Raji (cell line): ENCODE measurements at regions not wholly inside any gene's neighbourhood (a gene's known extent, or its start where the extent isn't known, plus 50 kb on each side); places are given as distances from the start of the nearest gene placed in this dataset.

Experiments
- POLR2A ChIP-seq: IDR thresholded peaks from 2 replicates; pipeline ENCODE4 v1.6.1; 2011; ENCODE audit warnings: low read depth, low read length, control low read depth; ENCODE audit not compliant: insufficient read depth

GRCh38 chr2:111629983-111630382 lies 254.0 kb downstream of the ANAPC1 start:
- no peak for TF ChIP-seq POLR2A

- TF ChIP-seq POLR2A: no peak
These were observed 251.3 kb downstream of the ANAPC1 start for GRCh38 chr2:111632661-111633060.

GRCh38 chr2:111633189-111633588 lies 250.8 kb downstream of the ANAPC1 start:
- TF ChIP-seq POLR2A: no peak

DNA sequence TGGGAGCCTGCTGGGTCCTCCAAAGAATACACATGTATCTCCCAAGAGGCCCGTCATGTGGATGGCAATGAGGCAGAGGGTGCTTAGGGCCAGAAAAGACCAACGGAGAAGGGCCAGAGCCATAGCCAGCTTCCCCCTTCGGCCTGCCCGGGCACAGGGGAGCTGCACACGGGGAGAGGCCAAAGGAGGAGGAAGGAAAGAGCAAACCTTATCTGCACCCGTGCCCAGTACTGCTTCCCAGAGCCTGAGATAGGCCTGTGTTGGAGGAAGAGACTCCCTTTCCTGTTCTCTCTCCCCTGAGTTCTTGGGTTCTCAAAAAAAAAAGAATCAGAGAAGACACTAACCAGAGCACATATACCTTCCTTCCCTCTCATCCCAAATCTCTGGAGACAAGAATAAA lies 250.3 kb downstream of the ANAPC1 start:
- no peak for TF ChIP-seq POLR2A

GRCh38 chr2:111634050-111634794 lies 249.8 kb downstream of the ANAPC1 start:
- TF ChIP-seq POLR2A: no peak

DNA sequence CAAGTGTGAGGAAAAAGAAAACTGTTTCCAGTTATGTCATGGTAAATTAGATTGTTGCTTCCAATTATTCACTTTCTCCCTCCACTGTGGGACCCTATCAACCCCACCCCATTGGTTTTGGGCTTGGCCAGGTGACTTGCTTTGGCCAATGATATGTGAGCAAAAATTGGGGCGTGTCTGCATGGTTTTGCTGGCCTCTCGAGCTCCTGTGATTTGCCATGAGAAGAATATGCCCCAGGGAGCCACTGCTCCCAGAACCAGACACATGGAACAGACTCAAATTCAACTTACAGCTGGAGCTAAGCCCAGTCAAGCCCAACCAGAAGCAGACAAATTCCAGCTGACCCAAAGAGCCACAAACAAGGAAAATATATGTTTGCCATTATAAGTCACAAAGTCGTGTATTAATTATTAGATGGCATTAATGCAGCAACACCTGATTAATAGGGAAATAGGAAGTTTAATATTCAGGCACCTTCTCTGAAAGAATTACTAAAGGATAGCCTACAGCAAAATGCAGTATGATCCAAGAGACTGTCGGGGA lies 248.9 kb downstream of the ANAPC1 start:
- TF ChIP-seq POLR2A: no peak

DNA sequence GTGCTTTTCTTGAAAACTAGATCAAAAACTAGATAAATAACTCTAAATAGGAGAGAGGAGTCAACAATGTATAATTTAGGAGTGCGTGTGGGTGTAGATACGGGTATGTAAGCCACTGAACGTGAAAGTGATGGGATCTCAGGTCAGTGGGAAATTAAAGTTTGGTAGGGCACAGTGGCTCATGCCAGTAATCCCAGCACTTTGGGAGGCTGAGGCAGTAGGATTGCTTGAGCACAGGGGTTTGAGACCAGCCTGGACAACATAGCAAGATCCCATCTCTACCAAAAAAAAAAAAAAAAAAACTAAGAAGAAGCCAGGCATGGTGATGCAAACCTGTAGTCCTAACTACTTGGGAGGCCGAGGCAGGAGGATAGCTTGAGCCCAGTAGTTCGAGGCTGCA lies 247.1 kb downstream of the ANAPC1 start:
- TF ChIP-seq POLR2A: no peak

- TF ChIP-seq POLR2A: no peak
These were observed 245.6 kb downstream of the ANAPC1 start for GRCh38 chr2:111638274-111638877.

- no peak for TF ChIP-seq POLR2A
These were observed 243.5 kb downstream of the ANAPC1 start for GRCh38 chr2:111640480-111640879.

DNA sequence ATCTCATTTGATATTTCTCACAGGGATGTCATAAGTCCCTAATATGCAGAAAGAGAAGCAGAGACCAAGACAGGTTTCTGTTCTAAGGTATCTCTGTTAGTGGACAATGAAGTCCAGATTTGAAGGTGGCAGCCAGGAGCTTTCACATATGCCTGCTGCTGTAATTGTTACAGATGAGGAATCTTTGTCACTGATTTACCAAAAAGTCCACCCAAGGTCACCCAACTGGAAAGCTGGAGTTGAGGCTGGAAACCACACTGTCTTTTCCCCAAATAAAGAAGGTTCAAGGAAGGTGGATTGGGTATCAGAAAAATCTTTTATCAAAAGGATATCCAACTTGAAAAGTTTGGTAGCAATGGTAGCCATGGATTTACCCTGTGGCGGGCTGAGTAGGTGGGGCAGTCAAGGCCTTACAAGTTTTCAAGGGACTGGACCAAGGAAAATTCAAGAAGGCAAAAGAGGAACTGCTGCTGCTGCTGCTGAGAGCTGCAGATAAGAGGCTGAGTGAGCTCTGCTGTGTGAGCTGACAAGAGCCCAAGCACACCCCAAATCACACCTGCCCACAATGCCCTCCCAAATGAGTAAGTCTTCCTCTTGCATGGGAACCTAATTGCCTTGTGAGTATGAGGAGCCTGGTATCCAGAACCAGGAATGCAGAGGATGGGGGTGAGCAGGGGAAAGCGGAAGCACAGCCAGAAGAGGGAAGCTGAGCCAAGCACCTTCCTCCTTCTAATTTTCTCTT lies 241.2 kb downstream of the ANAPC1 start:
- TF ChIP-seq POLR2A: no peak

DNA sequence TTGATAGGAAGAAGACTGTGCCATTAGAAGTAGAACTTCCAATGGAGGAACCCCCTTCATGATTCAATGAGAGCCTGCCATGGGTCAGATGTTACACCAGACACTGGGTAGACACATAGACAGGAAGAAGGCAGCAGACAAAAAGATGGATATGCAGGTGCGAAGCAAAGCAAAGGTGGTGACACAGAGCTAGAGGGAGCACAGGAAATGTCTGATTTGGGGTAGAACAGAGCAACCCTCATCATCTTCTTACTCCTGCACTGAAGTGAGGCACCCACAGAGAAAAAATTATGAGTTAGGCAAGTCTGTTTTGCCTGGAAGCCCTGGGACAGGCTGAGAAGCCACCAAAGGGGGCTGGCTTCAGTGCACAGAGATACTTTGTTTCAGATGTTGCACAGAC lies 240.2 kb downstream of the ANAPC1 start:
- no peak for TF ChIP-seq POLR2A

GRCh38 chr2:111647359-111647758 lies 236.6 kb downstream of the ANAPC1 start:
- TF ChIP-seq POLR2A: no peak

DNA sequence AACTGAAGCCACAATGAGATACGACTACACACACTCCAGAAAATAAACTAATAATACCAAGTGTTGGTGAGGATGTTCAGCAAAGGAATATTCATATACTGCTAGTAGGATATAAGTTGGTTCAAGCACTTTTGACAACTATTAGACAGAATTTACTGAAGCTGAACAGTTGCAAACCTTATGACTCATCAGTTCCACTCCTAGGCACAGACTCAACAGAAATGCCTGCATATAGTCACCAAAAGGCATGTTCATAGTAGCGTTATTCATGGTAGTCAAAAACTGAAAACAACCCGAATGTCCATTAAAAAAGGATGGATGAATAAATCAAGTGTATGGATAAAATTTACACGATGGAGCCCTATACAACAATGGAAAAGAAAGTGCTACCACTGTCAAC lies 232.0 kb downstream of the ANAPC1 start:
- TF ChIP-seq POLR2A: no peak

GRCh38 chr2:111652681-111653080 lies 231.3 kb downstream of the ANAPC1 start:
- no peak for TF ChIP-seq POLR2A

DNA sequence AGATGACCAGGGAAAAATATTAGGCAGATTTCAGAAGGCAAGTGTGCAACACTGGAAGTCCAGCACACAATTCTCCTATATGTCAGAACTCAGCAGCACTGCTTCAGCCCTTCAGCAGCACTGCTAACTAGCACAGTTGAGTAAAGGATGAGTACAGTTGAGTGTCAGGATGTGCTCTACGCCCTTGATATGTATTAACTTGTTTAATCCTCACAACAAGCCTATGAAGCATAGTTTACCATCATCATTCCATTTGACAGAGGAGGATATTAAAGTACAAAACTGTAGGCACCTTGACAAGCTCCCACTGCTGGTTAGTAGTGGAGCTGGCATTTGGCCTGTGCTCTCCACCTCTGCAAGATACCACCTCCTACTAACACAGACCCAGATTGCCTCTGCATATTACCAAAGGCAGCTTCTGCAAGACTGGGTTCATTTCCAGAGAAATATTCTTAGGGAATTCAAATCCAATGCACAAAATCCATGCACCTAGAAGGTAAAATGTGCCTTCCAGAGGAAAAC lies 230.8 kb downstream of the ANAPC1 start:
- no peak for TF ChIP-seq POLR2A
